IMR-90 (cell line): ENCODE measurements at regions not wholly inside any gene's neighbourhood (a gene's known extent, or its start where the extent isn't known, plus 50 kb on each side); places are given as distances from the start of the nearest gene placed in this dataset.

ENCODE experiments used
- CTCF ChIP-seq: conservative IDR thresholded peaks from 2 replicates; pipeline ENCODE4 v1.5.1; 2012; ENCODE audit warnings: mild to moderate bottlenecking, low read depth, low read length, improper control_type of control experiment
- FOS ChIP-seq: fragments of 150-350 bp; IDR thresholded peaks from 2 replicates; pipeline ENCODE4 v1.6.1; 2016; ENCODE audit warnings: low read depth, low read length
- MAZ ChIP-seq: IDR thresholded peaks from 2 replicates; pipeline ENCODE4 v1.6.1; 2012; ENCODE audit warnings: low read depth, mild to moderate bottlenecking, low read length, improper control_type of control experiment, moderate library complexity, borderline replicate concordance
- MXI1 ChIP-seq: IDR thresholded peaks from 2 replicates; pipeline ENCODE4 v1.6.1; 2012; ENCODE audit warnings: low read depth, mild to moderate bottlenecking, low read length, moderate library complexity, borderline replicate concordance
- POLR2A ChIP-seq: IDR thresholded peaks from 2 replicates; pipeline ENCODE4 v1.6.1; 2012; ENCODE audit warnings: mild to moderate bottlenecking, low read depth, low read length
- RAD21 ChIP-seq: IDR thresholded peaks from 2 replicates; pipeline ENCODE4 v1.6.1; 2012; ENCODE audit warnings: low read length, improper control_type of control experiment

- TF ChIP-seq MXI1 (no peak), FOS (no peak), RAD21 (no peak), MAZ (no peak), POLR2A (no peak), CTCF (no peak)
Measured at GRCh38 chr5:143703659-143704058, 108.3 kb upstream of the HMHB1 start.
